ENCODE measurements at regions not wholly inside any gene's neighbourhood (a gene's known extent, or its start where the extent isn't known, plus 50 kb on each side); places are given as distances from the start of the nearest gene placed in this dataset.
"Not testable (repeated sequence)": the region's sequence is repeated elsewhere in the genome, so short reads cannot be mapped to it uniquely, and the experiment has no call there.

GRCh38 chrX:139200793-139201192, 329.7 kb upstream of the F9 start:
- DNase-seq (ENCODE audit: low read depth in 2 of 2), result peak in 1 of 2 donors; percentile 59

- no peak for DNase-seq (ENCODE audit: low read depth in 2 of 2)
These were observed 330.2 kb upstream of the F9 start for GRCh38 chrX:139200346-139200745.

GRCh38 chrX:139199933-139200332, 330.6 kb upstream of the F9 start:
- DNase-seq (ENCODE audit: low read depth in 2 of 2), result no peak

- DNase-seq (ENCODE audit: low read depth in 2 of 2), result no peak
These were observed 331.6 kb upstream of the F9 start for GRCh38 chrX:139198936-139199335.

GRCh38 chrX:139196890-139197289, 333.6 kb upstream of the F9 start:
- DNase-seq (ENCODE audit: low read depth in 2 of 2), result no peak

- peak; percentile 83 to 86 for DNase-seq (ENCODE audit: low read depth in 2 of 2)
These were observed 335.8 kb upstream of the F9 start for GRCh38 chrX:139194571-139195280.

GRCh38 chrX:139192386-139192961, 338.1 kb upstream of the F9 start:
- DNase-seq (ENCODE audit: low read depth in 2 of 2), result no peak

- no peak for DNase-seq (ENCODE audit: low read depth in 2 of 2)
These were observed 338.7 kb upstream of the F9 start for GRCh38 chrX:139191746-139192385.

GRCh38 chrX:139191286-139191685, 339.3 kb upstream of the F9 start:
- no peak for DNase-seq (ENCODE audit: low read depth in 2 of 2)

GRCh38 chrX:139187738-139188137, 342.8 kb upstream of the F9 start:
- peak in 1 of 2 donors; percentile 31 for DNase-seq (ENCODE audit: low read depth in 2 of 2)

- no peak for DNase-seq (ENCODE audit: low read depth in 2 of 2)
These were observed 343.5 kb upstream of the F9 start for GRCh38 chrX:139186991-139187390.

GRCh38 chrX:139179592-139179991, 350.9 kb upstream of the F9 start:
- no peak for DNase-seq (ENCODE audit: low read depth in 2 of 2)

GRCh38 chrX:139178980-139179379, 351.6 kb upstream of the F9 start:
- no peak for DNase-seq (ENCODE audit: low read depth in 2 of 2)

GRCh38 chrX:139172731-139173130, 357.8 kb upstream of the F9 start:
- DNase-seq (ENCODE audit: low read depth in 2 of 2), result no peak

- DNase-seq (ENCODE audit: low read depth in 2 of 2), result no peak
These were observed 359.9 kb upstream of the F9 start for GRCh38 chrX:139170526-139171173.

GRCh38 chrX:139167282-139167681, 363.3 kb upstream of the F9 start:
- no peak for DNase-seq (ENCODE audit: low read depth in 2 of 2)

GRCh38 chrX:139158256-139158655, 372.3 kb upstream of the F9 start:
- DNase-seq (ENCODE audit: low read depth in 2 of 2), result no peak

- no peak for DNase-seq (ENCODE audit: low read depth in 2 of 2)
These were observed 374.2 kb upstream of the F9 start for GRCh38 chrX:139156356-139156755.

GRCh38 chrX:139146625-139147024, 383.9 kb upstream of the F9 start:
- not testable (repeated sequence) for DNase-seq (ENCODE audit: low read depth in 2 of 2)

- no peak for DNase-seq (ENCODE audit: low read depth in 2 of 2)
These were observed 389.2 kb upstream of the F9 start for GRCh38 chrX:139141370-139141769.

GRCh38 chrX:139134316-139134715, 396.2 kb upstream of the F9 start:
- DNase-seq (ENCODE audit: low read depth in 2 of 2), result no peak

GRCh38 chrX:139126493-139126892, 404.0 kb upstream of the F9 start:
- peak; percentile 52 to 58 for DNase-seq (ENCODE audit: low read depth in 2 of 2)
